Osteoblast (primary cell): ENCODE measurements at regions not wholly inside any gene's neighbourhood (a gene's known extent, or its start where the extent isn't known, plus 50 kb on each side); places are given as distances from the start of the nearest gene placed in this dataset.

Experiments
- DNase-seq: peaks from one replicate; pipeline ENCODE4 v3.0.0; 2011; ENCODE audit warnings: low spot score, mixed read lengths; ENCODE audit not compliant: insufficient read length; ENCODE audit errors: missing footprints
- H2AFZ ChIP-seq: 2 replicates; pipeline ENCODE4 v1.6.0; 2011; ENCODE audit warnings: mild to moderate bottlenecking, low read length
- H3K27ac ChIP-seq: 2 replicates; pipeline ENCODE4 v1.5.1; 2011; ENCODE audit warnings: mild to moderate bottlenecking, low read depth, low read length, moderate library complexity
- H3K27me3 ChIP-seq: 2 replicates; pipeline ENCODE4 v1.6.0; 2012; ENCODE audit warnings: mild to moderate bottlenecking, control low read depth, inconsistent platforms, low read length, moderate library complexity; ENCODE audit not compliant: insufficient read depth
- H3K36me3 ChIP-seq: 2 replicates; pipeline ENCODE4 v1.5.1; 2011; ENCODE audit warnings: mild to moderate bottlenecking, low read length, control low read depth, moderate library complexity; ENCODE audit not compliant: insufficient read depth
- H3K4me1 ChIP-seq: 2 replicates; pipeline ENCODE4 v1.5.1; 2011; ENCODE audit warnings: mild to moderate bottlenecking, low read length, control low read depth, moderate library complexity; ENCODE audit not compliant: insufficient read depth
- H3K4me2 ChIP-seq: 2 replicates; pipeline ENCODE4 v1.6.0; 2011; ENCODE audit warnings: mild to moderate bottlenecking, low read length; ENCODE audit not compliant: insufficient read depth
- H3K4me3 ChIP-seq: fragments of 200-600 bp; sonication (generic); 3 replicates; pipeline ENCODE4 v1.5.1; 2012; ENCODE audit warnings: mild to moderate bottlenecking, low read length, inconsistent platforms; ENCODE audit not compliant: insufficient read depth
- H3K79me2 ChIP-seq: 2 replicates; pipeline ENCODE4 v1.6.0; 2012; ENCODE audit warnings: mild to moderate bottlenecking, low read length, control low read depth, inconsistent platforms; ENCODE audit not compliant: insufficient read depth
- H3K9me3 ChIP-seq: 2 replicates; pipeline ENCODE4 v1.5.1; 2011; ENCODE audit warnings: low read depth, low read length, control low read depth
- H4K20me1 ChIP-seq: 2 replicates; pipeline ENCODE4 v1.6.0; 2012; ENCODE audit warnings: mild to moderate bottlenecking, low read length, control low read depth; ENCODE audit not compliant: insufficient read depth
- TF ChIP-seq, protein P1 (sequence below): IDR thresholded peaks from 2 replicates; pipeline ENCODE4 v1.5.1; 2011; ENCODE audit warnings: mild to moderate bottlenecking, low read depth, low read length, moderate library complexity; ENCODE audit errors: extremely low read depth

- H3K4me2 ChIP-seq: no peak overlapping the region
- no peaks in the 10 kb centered on the region for H3K79me2 ChIP-seq
- TF ChIP-seq, protein P1, sequence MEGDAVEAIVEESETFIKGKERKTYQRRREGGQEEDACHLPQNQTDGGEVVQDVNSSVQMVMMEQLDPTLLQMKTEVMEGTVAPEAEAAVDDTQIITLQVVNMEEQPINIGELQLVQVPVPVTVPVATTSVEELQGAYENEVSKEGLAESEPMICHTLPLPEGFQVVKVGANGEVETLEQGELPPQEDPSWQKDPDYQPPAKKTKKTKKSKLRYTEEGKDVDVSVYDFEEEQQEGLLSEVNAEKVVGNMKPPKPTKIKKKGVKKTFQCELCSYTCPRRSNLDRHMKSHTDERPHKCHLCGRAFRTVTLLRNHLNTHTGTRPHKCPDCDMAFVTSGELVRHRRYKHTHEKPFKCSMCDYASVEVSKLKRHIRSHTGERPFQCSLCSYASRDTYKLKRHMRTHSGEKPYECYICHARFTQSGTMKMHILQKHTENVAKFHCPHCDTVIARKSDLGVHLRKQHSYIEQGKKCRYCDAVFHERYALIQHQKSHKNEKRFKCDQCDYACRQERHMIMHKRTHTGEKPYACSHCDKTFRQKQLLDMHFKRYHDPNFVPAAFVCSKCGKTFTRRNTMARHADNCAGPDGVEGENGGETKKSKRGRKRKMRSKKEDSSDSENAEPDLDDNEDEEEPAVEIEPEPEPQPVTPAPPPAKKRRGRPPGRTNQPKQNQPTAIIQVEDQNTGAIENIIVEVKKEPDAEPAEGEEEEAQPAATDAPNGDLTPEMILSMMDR: no peak
- H3K9me3 ChIP-seq: peaks cover 2% of the 10 kb centered on the region
- H4K20me1 ChIP-seq: no peaks in the 10 kb centered on the region
- no peaks in the 10 kb centered on the region for H3K36me3 ChIP-seq
- H3K27ac ChIP-seq: no peak overlapping the region
- no peak for DNase-seq
- H3K27me3 ChIP-seq: no peaks in the 10 kb centered on the region
- no peak overlapping the region for H2AFZ ChIP-seq
- no peak overlapping the region for H3K4me3 ChIP-seq
- no peaks in the 10 kb centered on the region for H3K4me1 ChIP-seq
Observed at GRCh38 chr1:104945406-104945805, 1195.7 kb downstream of the AMY1C start.

- Histone ChIP-seq H2AFZ (no peak overlapping the region), H3K4me2 (no peak overlapping the region), H3K27ac (no peak overlapping the region), H3K79me2 (no peaks in the 10 kb centered on the region), H3K9me3 (peaks cover 2% of the 10 kb centered on the region), H3K27me3 (no peaks in the 10 kb centered on the region), H3K4me1 (no peaks in the 10 kb centered on the region), H3K4me3 (no peak overlapping the region), H3K36me3 (no peaks in the 10 kb centered on the region), H4K20me1 (no peaks in the 10 kb centered on the region)
- DNase-seq: no peak
- TF ChIP-seq, protein P1: no peak
Observed at GRCh38 chr1:104946558-104947210, 1197.0 kb downstream of the AMY1C start.

- TF ChIP-seq, protein P1: no peak
- H3K4me1 ChIP-seq: no peaks in the 10 kb centered on the region
Observed at GRCh38 chr1:104953555-104953954, 1203.9 kb downstream of the AMY1C start.

GRCh38 chr1:104973516-104973915 is 1223.8 kb downstream of the AMY1C start:
- H3K9me3 ChIP-seq: peaks cover 2% of the 10 kb centered on the region
- H3K36me3 ChIP-seq: no peaks in the 10 kb centered on the region
- H3K27me3 ChIP-seq: no peaks in the 10 kb centered on the region
- no peaks in the 10 kb centered on the region for H3K79me2 ChIP-seq
- H3K27ac ChIP-seq: no peak overlapping the region
- H3K4me1 ChIP-seq: no peaks in the 10 kb centered on the region
- H4K20me1 ChIP-seq: no peaks in the 10 kb centered on the region
- no peak overlapping the region for H2AFZ ChIP-seq
- no peak overlapping the region for H3K4me3 ChIP-seq
- TF ChIP-seq, protein P1: no peak
- no peak overlapping the region for H3K4me2 ChIP-seq
- no peak for DNase-seq

More at GRCh38 chr1:104953555-104953954, 1203.9 kb downstream of the AMY1C start:
- Histone ChIP-seq H3K27me3 (no peaks in the 10 kb centered on the region), H3K9me3 (no peaks in the 10 kb centered on the region), H4K20me1 (no peaks in the 10 kb centered on the region), H3K79me2 (no peaks in the 10 kb centered on the region), H3K36me3 (no peaks in the 10 kb centered on the region), H3K4me3 (no peak overlapping the region), H2AFZ (no peak overlapping the region), H3K4me2 (no peak overlapping the region), H3K27ac (no peak overlapping the region)
- DNase-seq: no peak
